ENCODE measurements at regions not wholly inside any gene's neighbourhood (a gene's known extent, or its start where the extent isn't known, plus 50 kb on each side); places are given as distances from the start of the nearest gene placed in this dataset.

DNA sequence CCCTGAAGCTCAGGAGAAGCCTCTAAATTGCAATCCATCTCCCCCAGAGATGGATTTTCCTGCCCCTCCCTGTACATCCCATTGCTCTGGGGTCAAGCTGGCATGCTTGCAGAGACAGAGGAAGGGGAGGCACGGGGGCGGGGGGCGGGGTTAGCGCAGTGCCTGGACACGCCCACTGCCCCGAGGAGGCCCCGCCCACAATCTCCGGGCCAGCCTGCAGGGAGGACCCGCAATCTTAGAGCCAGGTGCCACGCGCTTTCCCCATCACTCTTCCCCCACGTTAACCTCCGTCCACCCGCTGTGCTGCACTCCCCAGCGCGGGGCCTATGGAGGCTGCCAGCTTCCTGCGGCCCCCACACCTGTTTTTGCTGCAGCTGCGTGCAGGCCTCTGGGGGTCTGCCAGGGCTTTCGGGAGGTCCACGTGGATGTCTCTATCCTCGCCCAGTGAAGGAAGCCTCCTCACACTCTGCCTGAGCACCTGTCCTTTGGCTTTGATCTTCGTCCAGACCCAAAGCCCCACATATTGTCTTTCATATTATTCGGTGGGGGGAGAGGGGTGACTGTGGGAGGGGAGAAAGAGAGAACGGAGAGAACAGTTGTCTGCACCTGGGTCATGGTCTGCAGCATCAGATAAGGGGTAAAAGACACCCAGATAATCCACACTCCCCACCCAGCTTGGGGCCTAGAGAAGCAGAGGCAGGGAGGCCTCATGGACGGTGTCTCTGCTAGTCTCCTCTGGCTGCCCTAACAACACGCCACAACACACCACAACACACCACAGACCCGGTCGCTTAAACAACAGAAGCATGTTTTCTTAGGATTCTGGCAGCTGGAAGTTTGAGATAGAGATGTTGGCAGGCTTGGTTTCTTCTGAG is 118.0 kb upstream of the MEF2A start:
- H3K4me3 ChIP-seq (ENCODE audit: low read length in 2 of 2) = no peak overlapping the region
- no peaks in the 10 kb centered on the region for H3K27me3 ChIP-seq (ENCODE audit: control insufficient read depth in 2 of 2, insufficient read depth in 2 of 2, low read length in 2 of 2)
- no peaks in the 10 kb centered on the region for H3K36me3 ChIP-seq (ENCODE audit: control insufficient read depth in 2 of 2, insufficient read depth in 2 of 2, low read length in 2 of 2)
- H3K27ac ChIP-seq (ENCODE audit: low read depth in 2 of 2, low read length in 2 of 2) = no peak overlapping the region
- no peak overlapping the region for H3K9ac ChIP-seq (ENCODE audit: low read depth in 1 of 2, low read length in 2 of 2)
- H3K4me1 ChIP-seq (ENCODE audit: control insufficient read depth in 2 of 2, insufficient read depth in 2 of 2, low read length in 2 of 2) = peaks cover 4 to 17% of the 10 kb centered on the region in 2 donors
- H3K9me3 ChIP-seq (ENCODE audit: control insufficient read depth in 2 of 2, low read length in 2 of 2) = no peaks in the 10 kb centered on the region

DNA sequence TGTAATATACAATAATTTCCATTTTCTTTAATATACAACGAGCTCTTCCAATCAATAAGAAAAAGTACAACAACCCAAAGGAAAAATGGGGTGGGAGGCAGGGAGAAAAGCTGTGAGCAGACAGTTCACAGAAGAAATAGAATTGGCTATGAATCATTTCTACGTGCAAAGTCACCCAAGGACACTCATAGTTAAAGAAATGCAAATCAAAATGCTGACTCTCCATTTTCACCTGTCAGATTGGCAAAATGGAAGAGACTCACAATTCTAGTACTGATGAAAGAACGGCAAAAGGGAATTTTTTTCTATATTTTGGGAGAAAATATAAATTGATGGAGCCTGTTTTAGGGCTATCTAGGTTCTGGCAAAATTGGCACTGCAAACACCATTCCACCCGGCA is 116.3 kb upstream of the MEF2A start:
- no peak overlapping the region for H3K4me3 ChIP-seq (ENCODE audit: low read length in 2 of 2)
- no peaks in the 10 kb centered on the region for H3K27me3 ChIP-seq (ENCODE audit: control insufficient read depth in 2 of 2, insufficient read depth in 2 of 2, low read length in 2 of 2)
- peaks cover 11 to 15% of the 10 kb centered on the region in 2 donors for H3K4me1 ChIP-seq (ENCODE audit: control insufficient read depth in 2 of 2, insufficient read depth in 2 of 2, low read length in 2 of 2)
- H3K36me3 ChIP-seq (ENCODE audit: control insufficient read depth in 2 of 2, insufficient read depth in 2 of 2, low read length in 2 of 2) = no peaks in the 10 kb centered on the region
- H3K9me3 ChIP-seq (ENCODE audit: control insufficient read depth in 2 of 2, low read length in 2 of 2) = no peaks in the 10 kb centered on the region
- no peak overlapping the region for H3K9ac ChIP-seq (ENCODE audit: low read depth in 1 of 2, low read length in 2 of 2)
- no peak overlapping the region for H3K27ac ChIP-seq (ENCODE audit: low read depth in 2 of 2, low read length in 2 of 2)

DNA sequence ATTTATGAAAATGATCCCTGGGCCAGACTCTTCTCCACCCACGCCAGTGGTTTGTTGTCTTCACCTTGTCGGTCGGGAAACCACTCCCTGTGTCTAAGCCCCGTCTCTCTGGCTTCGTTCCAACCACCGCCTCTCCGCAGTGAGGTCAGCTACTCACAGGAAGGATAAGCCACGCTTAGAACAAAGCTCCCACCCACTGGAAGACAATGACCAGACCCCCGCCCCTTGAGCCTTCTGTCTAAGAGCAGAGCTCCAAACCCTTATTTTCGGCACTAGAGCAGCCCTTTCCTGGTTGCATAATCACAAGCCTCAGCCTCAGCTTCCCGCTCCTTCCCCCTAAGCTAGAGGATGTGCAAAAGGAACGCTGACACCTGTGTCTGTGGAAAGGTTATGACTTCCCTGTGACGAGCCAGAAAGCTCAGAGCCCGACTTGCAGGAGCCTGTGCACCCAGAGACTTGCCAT is 114.9 kb upstream of the MEF2A start:
- Histone ChIP-seq H3K27me3 (ENCODE audit: control insufficient read depth in 2 of 2, insufficient read depth in 2 of 2, low read length in 2 of 2) (no peaks in the 10 kb centered on the region), H3K9me3 (ENCODE audit: control insufficient read depth in 2 of 2, low read length in 2 of 2) (no peaks in the 10 kb centered on the region), H3K36me3 (ENCODE audit: control insufficient read depth in 2 of 2, insufficient read depth in 2 of 2, low read length in 2 of 2) (no peaks in the 10 kb centered on the region), H3K4me3 (ENCODE audit: low read length in 2 of 2) (peak overlapping the region in 1 of 2 donors; percentile 18), H3K27ac (ENCODE audit: low read depth in 2 of 2, low read length in 2 of 2) (no peak overlapping the region), H3K4me1 (ENCODE audit: control insufficient read depth in 2 of 2, insufficient read depth in 2 of 2, low read length in 2 of 2) (peaks cover 11 to 18% of the 10 kb centered on the region in 2 donors), H3K9ac (ENCODE audit: low read depth in 1 of 2, low read length in 2 of 2) (peak overlapping the region in 1 of 2 donors; percentile 8)

DNA sequence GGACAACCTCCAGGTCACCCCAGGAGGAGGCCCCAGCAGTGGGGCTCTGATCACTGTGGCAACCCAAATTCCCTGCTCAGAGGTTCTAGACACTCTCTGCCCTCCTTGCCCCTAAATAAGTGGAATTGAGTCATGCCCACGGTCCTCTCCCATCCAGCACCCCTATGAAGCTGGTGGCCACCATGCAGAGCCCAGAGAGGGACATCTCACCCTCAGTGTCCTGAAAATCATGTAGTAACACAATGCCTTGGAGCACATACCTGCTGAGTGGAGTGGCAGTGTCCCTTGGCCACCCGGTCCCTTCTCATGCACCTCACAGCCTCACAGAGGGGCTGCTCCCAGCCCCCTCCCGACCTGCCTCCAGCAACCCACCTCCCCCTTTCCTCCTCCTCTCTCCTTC is 114.3 kb upstream of the MEF2A start:
- Histone ChIP-seq H3K4me1 (ENCODE audit: control insufficient read depth in 2 of 2, insufficient read depth in 2 of 2, low read length in 2 of 2) (peaks cover 11 to 18% of the 10 kb centered on the region in 2 donors), H3K9me3 (ENCODE audit: control insufficient read depth in 2 of 2, low read length in 2 of 2) (no peaks in the 10 kb centered on the region), H3K27ac (ENCODE audit: low read depth in 2 of 2, low read length in 2 of 2) (no peak overlapping the region), H3K4me3 (ENCODE audit: low read length in 2 of 2) (no peak overlapping the region), H3K9ac (ENCODE audit: low read depth in 1 of 2, low read length in 2 of 2) (no peak overlapping the region), H3K27me3 (ENCODE audit: control insufficient read depth in 2 of 2, insufficient read depth in 2 of 2, low read length in 2 of 2) (no peaks in the 10 kb centered on the region), H3K36me3 (ENCODE audit: control insufficient read depth in 2 of 2, insufficient read depth in 2 of 2, low read length in 2 of 2) (no peaks in the 10 kb centered on the region)

DNA sequence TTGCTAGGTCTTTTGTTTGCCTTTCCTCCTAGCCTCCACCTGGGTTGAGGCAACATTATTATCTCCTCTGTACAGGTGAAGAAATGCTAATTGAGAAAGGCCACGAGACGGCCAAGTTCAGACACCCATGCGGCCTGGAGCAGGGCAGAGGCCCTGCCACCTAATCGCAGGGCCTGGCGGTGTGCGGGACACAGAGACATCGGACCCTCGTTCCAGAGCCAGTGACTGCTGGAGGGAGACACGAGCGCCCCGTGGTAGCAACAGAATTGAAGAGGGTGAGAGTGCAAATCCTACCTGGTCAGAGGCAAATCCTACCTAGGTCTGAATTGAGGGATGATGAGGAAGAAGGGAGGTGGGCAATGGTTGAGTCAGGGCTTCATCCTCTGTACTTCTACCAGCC is 113.8 kb upstream of the MEF2A start:
- Histone ChIP-seq H3K27ac (ENCODE audit: low read depth in 2 of 2, low read length in 2 of 2) (peak overlapping the region; percentile 60 to 63), H3K27me3 (ENCODE audit: control insufficient read depth in 2 of 2, insufficient read depth in 2 of 2, low read length in 2 of 2) (no peaks in the 10 kb centered on the region), H3K4me1 (ENCODE audit: control insufficient read depth in 2 of 2, insufficient read depth in 2 of 2, low read length in 2 of 2) (peaks cover 11 to 18% of the 10 kb centered on the region in 2 donors), H3K9ac (ENCODE audit: low read depth in 1 of 2, low read length in 2 of 2) (no peak overlapping the region), H3K36me3 (ENCODE audit: control insufficient read depth in 2 of 2, insufficient read depth in 2 of 2, low read length in 2 of 2) (no peaks in the 10 kb centered on the region), H3K4me3 (ENCODE audit: low read length in 2 of 2) (no peak overlapping the region), H3K9me3 (ENCODE audit: control insufficient read depth in 2 of 2, low read length in 2 of 2) (no peaks in the 10 kb centered on the region)

DNA sequence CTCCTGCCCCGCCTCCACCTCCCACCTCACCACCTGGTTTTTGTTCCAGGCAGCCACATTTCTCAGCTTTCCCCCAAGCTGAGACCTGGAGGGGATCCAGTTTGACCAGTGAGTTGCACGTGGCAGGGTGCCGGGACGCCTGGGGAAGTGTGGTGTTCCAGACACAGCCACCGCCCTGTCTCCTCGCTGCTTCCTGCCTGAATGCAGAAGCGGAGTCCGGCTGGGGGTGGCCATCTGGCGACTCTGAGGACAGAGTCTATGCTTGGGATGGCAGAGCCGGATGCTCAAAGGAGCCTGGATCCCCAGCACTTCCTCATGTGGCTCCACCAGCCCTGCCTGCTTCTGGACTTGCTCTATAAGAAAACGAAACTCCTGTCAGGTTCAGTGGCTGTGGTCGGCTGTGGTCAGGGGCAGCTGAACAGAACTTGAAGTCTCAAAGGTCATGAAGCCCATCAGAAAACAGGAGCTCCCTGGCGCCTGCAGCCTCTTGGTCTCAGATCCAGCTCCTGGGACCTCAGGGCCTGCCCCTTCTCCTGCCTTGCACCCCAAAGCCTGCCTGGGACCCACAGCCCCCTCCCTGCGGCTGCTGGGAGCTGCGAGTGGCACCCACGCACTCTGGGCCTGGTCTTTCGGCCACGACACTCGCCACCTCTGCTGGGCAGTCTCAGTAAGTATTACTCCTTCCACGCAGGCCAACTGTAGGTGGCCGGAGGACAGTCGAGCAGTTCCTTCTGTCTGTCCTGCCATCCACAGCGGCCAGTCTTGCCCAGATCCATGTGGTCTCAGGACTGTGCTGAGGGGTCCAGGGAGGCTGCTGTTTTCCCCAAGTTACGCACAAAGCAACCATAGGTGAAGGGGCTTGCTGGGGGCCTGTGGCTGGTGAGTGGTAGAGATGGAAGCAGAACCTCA is 112.8 kb upstream of the MEF2A start:
- H3K27me3 ChIP-seq (ENCODE audit: control insufficient read depth in 2 of 2, insufficient read depth in 2 of 2, low read length in 2 of 2) = no peaks in the 10 kb centered on the region
- peaks cover 11 to 18% of the 10 kb centered on the region in 2 donors for H3K4me1 ChIP-seq (ENCODE audit: control insufficient read depth in 2 of 2, insufficient read depth in 2 of 2, low read length in 2 of 2)
- H3K9me3 ChIP-seq (ENCODE audit: control insufficient read depth in 2 of 2, low read length in 2 of 2) = no peaks in the 10 kb centered on the region
- H3K9ac ChIP-seq (ENCODE audit: low read depth in 1 of 2, low read length in 2 of 2) = peak overlapping the region in 1 of 2 donors; percentile 45
- H3K4me3 ChIP-seq (ENCODE audit: low read length in 2 of 2) = peak overlapping the region in 1 of 2 donors; percentile 45
- H3K36me3 ChIP-seq (ENCODE audit: control insufficient read depth in 2 of 2, insufficient read depth in 2 of 2, low read length in 2 of 2) = no peaks in the 10 kb centered on the region
- peak overlapping the region; percentile 60 to 63 for H3K27ac ChIP-seq (ENCODE audit: low read depth in 2 of 2, low read length in 2 of 2)

DNA sequence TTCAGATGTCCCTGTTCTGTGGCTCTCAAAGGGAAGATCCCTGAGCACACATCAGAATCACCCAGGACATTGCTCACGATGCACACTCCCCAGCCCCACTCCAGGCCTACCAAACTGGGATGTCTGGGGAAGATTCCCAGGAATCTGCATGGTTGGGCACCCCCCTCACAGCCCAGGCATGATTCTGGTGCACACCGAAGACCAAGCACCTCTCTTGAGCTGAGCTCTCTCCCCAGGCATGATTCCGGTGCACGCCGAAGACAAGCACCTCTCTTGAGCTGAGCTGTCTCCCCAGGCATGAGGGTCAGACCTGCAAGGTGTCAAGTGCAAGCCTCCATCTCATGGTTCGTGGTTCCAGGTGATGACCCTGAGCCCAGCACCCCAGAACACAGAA is 112.2 kb upstream of the MEF2A start:
- no peaks in the 10 kb centered on the region for H3K27me3 ChIP-seq (ENCODE audit: control insufficient read depth in 2 of 2, insufficient read depth in 2 of 2, low read length in 2 of 2)
- H3K36me3 ChIP-seq (ENCODE audit: control insufficient read depth in 2 of 2, insufficient read depth in 2 of 2, low read length in 2 of 2) = no peaks in the 10 kb centered on the region
- H3K9me3 ChIP-seq (ENCODE audit: control insufficient read depth in 2 of 2, low read length in 2 of 2) = no peaks in the 10 kb centered on the region
- H3K27ac ChIP-seq (ENCODE audit: low read depth in 2 of 2, low read length in 2 of 2) = peak overlapping the region; percentile 49 to 63
- no peak overlapping the region for H3K4me3 ChIP-seq (ENCODE audit: low read length in 2 of 2)
- H3K9ac ChIP-seq (ENCODE audit: low read depth in 1 of 2, low read length in 2 of 2) = no peak overlapping the region
- peaks cover 11 to 18% of the 10 kb centered on the region in 2 donors for H3K4me1 ChIP-seq (ENCODE audit: control insufficient read depth in 2 of 2, insufficient read depth in 2 of 2, low read length in 2 of 2)

DNA sequence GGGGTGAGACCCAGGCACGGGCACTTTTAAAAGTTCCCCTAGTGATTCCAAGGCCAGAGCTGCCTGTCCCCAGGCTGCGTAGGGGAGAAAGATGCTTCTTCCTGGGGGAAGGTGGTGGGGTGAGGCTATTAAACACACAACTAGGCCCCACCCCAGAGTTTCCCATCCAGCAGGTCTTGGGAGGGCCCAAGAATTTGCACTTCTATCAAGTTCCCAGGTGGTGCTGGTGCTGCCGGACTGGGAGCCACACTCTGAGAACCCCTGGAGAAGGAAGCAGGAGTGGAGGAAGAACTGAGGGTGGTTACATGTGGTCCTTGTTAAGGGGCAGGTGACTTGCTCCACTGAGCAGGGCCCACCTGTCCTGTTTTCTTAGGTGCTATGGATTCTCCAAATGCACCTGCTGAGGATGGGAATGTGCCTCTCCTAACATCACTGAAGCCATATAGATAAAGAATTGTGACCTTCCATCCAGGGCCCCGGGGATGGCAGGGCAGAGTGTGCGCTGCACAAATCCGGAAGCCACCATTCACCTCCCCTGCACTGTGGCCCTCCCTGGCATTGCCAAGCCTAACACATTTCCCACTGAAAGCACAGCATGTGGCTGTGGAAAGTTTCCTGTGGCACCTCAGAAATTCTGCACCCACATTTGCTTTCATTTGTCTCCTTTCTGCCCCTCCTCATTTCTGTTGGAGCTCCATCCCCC is 111.5 kb upstream of the MEF2A start:
- no peaks in the 10 kb centered on the region for H3K27me3 ChIP-seq (ENCODE audit: control insufficient read depth in 2 of 2, insufficient read depth in 2 of 2, low read length in 2 of 2)
- H3K9me3 ChIP-seq (ENCODE audit: control insufficient read depth in 2 of 2, low read length in 2 of 2) = no peaks in the 10 kb centered on the region
- H3K4me1 ChIP-seq (ENCODE audit: control insufficient read depth in 2 of 2, insufficient read depth in 2 of 2, low read length in 2 of 2) = peaks cover 11 to 18% of the 10 kb centered on the region in 2 donors
- H3K9ac ChIP-seq (ENCODE audit: low read depth in 1 of 2, low read length in 2 of 2) = peak overlapping the region in 1 of 2 donors; percentile 8
- no peaks in the 10 kb centered on the region for H3K36me3 ChIP-seq (ENCODE audit: control insufficient read depth in 2 of 2, insufficient read depth in 2 of 2, low read length in 2 of 2)
- H3K4me3 ChIP-seq (ENCODE audit: low read length in 2 of 2) = no peak overlapping the region
- H3K27ac ChIP-seq (ENCODE audit: low read depth in 2 of 2, low read length in 2 of 2) = peak overlapping the region; percentile 42 to 65

DNA sequence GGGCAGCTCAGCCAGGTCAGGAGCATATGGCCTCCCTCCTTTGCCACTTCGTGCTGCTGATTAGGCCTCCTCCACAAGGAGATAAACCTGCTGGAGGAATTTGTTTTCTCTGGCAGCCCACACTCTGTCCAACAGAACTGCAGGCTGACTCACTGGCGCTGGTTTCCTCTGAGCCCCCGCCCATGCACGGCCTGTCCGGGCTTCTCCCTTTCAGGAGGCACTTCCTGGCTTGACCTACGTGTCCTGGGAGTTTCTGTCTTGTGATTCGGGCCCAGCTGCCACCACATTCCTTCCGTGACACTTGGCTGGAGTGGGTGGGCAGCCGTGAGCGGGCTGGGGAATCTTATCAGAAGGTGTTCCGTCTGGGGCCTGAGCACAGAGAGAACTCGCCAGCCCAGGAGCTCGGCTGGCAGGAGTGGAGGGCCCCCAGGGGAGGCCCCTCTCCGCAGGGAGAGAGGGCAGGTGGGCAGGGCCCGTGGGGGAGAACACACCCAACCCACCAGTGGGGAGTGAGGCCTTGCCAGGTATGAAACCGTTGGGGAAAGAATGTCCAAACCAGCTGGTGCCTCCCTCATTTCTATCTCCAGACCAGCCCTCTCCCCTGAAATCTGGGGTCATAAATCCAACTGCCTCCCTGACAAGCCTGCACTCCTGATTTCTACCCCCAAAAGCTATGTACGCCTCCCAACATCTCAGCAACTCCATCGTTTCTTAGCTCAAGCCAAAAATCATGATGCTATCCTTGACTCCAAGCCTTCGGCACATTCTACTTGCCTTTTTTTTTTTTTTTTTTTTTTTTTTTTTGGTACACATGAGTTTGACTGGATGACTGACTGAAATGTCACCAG is 110.6 kb upstream of the MEF2A start:
- Histone ChIP-seq H3K27me3 (ENCODE audit: control insufficient read depth in 2 of 2, insufficient read depth in 2 of 2, low read length in 2 of 2) (no peaks in the 10 kb centered on the region), H3K36me3 (ENCODE audit: control insufficient read depth in 2 of 2, insufficient read depth in 2 of 2, low read length in 2 of 2) (no peaks in the 10 kb centered on the region), H3K9ac (ENCODE audit: low read depth in 1 of 2, low read length in 2 of 2) (no peak overlapping the region), H3K4me3 (ENCODE audit: low read length in 2 of 2) (no peak overlapping the region), H3K4me1 (ENCODE audit: control insufficient read depth in 2 of 2, insufficient read depth in 2 of 2, low read length in 2 of 2) (peaks cover 11 to 18% of the 10 kb centered on the region in 2 donors), H3K9me3 (ENCODE audit: control insufficient read depth in 2 of 2, low read length in 2 of 2) (no peaks in the 10 kb centered on the region), H3K27ac (ENCODE audit: low read depth in 2 of 2, low read length in 2 of 2) (peak overlapping the region; percentile 53 to 65)

All from mucosa of rectum (tissue), 2 donors.